CD14-positive monocyte (primary cell): ENCODE measurements at regions not wholly inside any gene's neighbourhood (a gene's known extent, or its start where the extent isn't known, plus 50 kb on each side); places are given as distances from the start of the nearest gene placed in this dataset.
A peak's percentile ranks its signal among the peaks of the same experiment; 100 is the strongest.

Experiments
- DNase-seq, 3 donors: peaks; one replicate each; pipeline ENCODE4 v3.0.0-alpha.2; 2011 to 2022
- H2AFZ ChIP-seq: 2 replicates; pipeline ENCODE4 v1.6.0; 2012; ENCODE audit warnings: mild to moderate bottlenecking, low read depth, low read length, inconsistent platforms; ENCODE audit not compliant: insufficient read depth, poor library complexity, severe bottlenecking
- H3K27ac ChIP-seq, 2 donors: 1 replicate in 1 of 2; 2 replicates in 1 of 2; pipeline ENCODE4 v1.5.1; 2012 to 2013; ENCODE audit warnings: low read length in 2 of 2, control low read depth in 1 of 2, inconsistent platforms in 1 of 2, low read depth in 1 of 2, mild to moderate bottlenecking in 1 of 2
- H3K27me3 ChIP-seq, 2 donors: one replicate each; pipeline versions ENCODE4 v1.6.0 to v1.6.1; 2011 to 2013; ENCODE audit warnings: low read length in 2 of 2; ENCODE audit not compliant: control insufficient read depth in 2 of 2, insufficient read depth in 2 of 2
- H3K36me3 ChIP-seq, 2 donors: replicated peaks in 1 of 2; 1 replicate in 1 of 2; 2 replicates in 1 of 2; pipeline versions ENCODE4 v1.5.1 to v1.6.1; 2012 to 2013; ENCODE audit warnings: low read length in 2 of 2, control low read depth in 1 of 2, inconsistent platforms in 1 of 2, mild to moderate bottlenecking in 1 of 2; ENCODE audit not compliant: insufficient read depth in 2 of 2, control insufficient read depth in 1 of 2
- H3K4me1 ChIP-seq, 2 donors: 1 replicate in 1 of 2; 2 replicates in 1 of 2; pipeline versions ENCODE4 v1.5.1 to v1.6.1; 2012 to 2013; ENCODE audit warnings: low read length in 2 of 2, control low read depth in 1 of 2, inconsistent platforms in 1 of 2, mild to moderate bottlenecking in 1 of 2, moderate library complexity in 1 of 2; ENCODE audit not compliant: insufficient read depth in 2 of 2, control insufficient read depth in 1 of 2
- H3K4me2 ChIP-seq: replicated peaks from 2 replicates; pipeline ENCODE3; 2012; ENCODE audit warnings: low read length, moderate library complexity, mild to moderate bottlenecking; ENCODE audit not compliant: poor library complexity, severe bottlenecking; ENCODE audit errors: extremely low read depth
- H3K4me3 ChIP-seq, 3 experiments: fragments of 200-600 bp in 1 of 3; sonication (generic) in 1 of 3; replicated peaks in 1 of 3; 1 replicate in 2 of 3; 2 replicates in 1 of 3; pipeline ENCODE4 v1.5.1; 2011 to 2013; ENCODE audit warnings: low read length in 3 of 3, mild to moderate bottlenecking in 3 of 3, control low read depth in 2 of 3, low read depth in 2 of 3, inconsistent platforms in 1 of 3, moderate library complexity in 1 of 3
- H3K79me2 ChIP-seq: 2 replicates; pipeline ENCODE4 v1.6.0; 2012; ENCODE audit warnings: mild to moderate bottlenecking, control low read depth, inconsistent platforms, low read length, moderate library complexity; ENCODE audit not compliant: insufficient read depth
- H3K9ac ChIP-seq: 2 replicates; pipeline ENCODE4 v1.6.0; 2017; ENCODE audit warnings: low read length, mild to moderate bottlenecking; ENCODE audit not compliant: insufficient read depth, poor library complexity, severe bottlenecking
- H3K9me3 ChIP-seq, 2 donors: replicated peaks in 1 of 2; 1 replicate in 1 of 2; 2 replicates in 1 of 2; pipeline versions ENCODE4 v1.5.1 to v1.6.1; 2012 to 2013; ENCODE audit warnings: low read length in 2 of 2, control low read depth in 1 of 2; ENCODE audit not compliant: control insufficient read depth in 1 of 2, insufficient read depth in 1 of 2
- H4K20me1 ChIP-seq: 2 replicates; pipeline ENCODE4 v1.6.0; 2012; ENCODE audit warnings: mild to moderate bottlenecking, low read length, control low read depth, moderate library complexity; ENCODE audit not compliant: insufficient read depth
- H3K27ac Mint-ChIP-seq, 7 donors: one replicate each; pipeline ENCODE4 v1.8.0; 2020; ENCODE audit warnings: mild to moderate bottlenecking in 7 of 7, mixed read lengths in 7 of 7, moderate library complexity in 6 of 7, inconsistent platforms in 2 of 7
- H3K27me3 Mint-ChIP-seq, 3 donors: one replicate each; pipeline ENCODE4 v1.8.0; 2021 to 2022; ENCODE audit warnings: low read depth in 3 of 3, mild to moderate bottlenecking in 3 of 3, mixed read lengths in 3 of 3, moderate library complexity in 3 of 3, inconsistent platforms in 1 of 3
- H3K36me3 Mint-ChIP-seq, 2 donors: one replicate each; pipeline ENCODE4 v1.8.0; 2020; ENCODE audit warnings: mixed read lengths in 2 of 2, inconsistent platforms in 1 of 2, mild to moderate bottlenecking in 1 of 2
- H3K4me1 Mint-ChIP-seq: one replicate; pipeline ENCODE4 v1.8.0; 2020; ENCODE audit warnings: mild to moderate bottlenecking, mixed read lengths
- H3K4me3 Mint-ChIP-seq, 2 donors: one replicate each; pipeline ENCODE4 v1.8.0; 2020; ENCODE audit warnings: mild to moderate bottlenecking in 2 of 2, mixed read lengths in 2 of 2, moderate library complexity in 1 of 2
- H3K9me3 Mint-ChIP-seq, 7 donors: one replicate each; pipeline ENCODE4 v1.8.0; 2020 to 2022; ENCODE audit warnings: mixed read lengths in 7 of 7, mild to moderate bottlenecking in 6 of 7, moderate library complexity in 6 of 7, inconsistent platforms in 2 of 7
- WGBS: methylation state at CpG from one replicate; pipeline ENCODE4 v1.1.5; 2013; ENCODE audit warnings: missing lambda C conversion rate; ENCODE audit not compliant: insufficient coverage; 5-methylcytosine and 5-hydroxymethylcytosine counted together
- intact Hi-C, 2 donors: fragments of 100-400 bp; cut with micrococcal nuclease; formaldehyde crosslinking; loops; one replicate each; pipeline versions ENCODE4 v1.15.0 to v1.15.1; 2023
- TF ChIP-seq, protein P1 (sequence below): fragments of 200-600 bp; IDR thresholded peaks from one replicate; pipeline ENCODE4 v1.8.0; 2022; ENCODE audit warnings: antibody characterized with exemption, mild to moderate bottlenecking

DNA sequence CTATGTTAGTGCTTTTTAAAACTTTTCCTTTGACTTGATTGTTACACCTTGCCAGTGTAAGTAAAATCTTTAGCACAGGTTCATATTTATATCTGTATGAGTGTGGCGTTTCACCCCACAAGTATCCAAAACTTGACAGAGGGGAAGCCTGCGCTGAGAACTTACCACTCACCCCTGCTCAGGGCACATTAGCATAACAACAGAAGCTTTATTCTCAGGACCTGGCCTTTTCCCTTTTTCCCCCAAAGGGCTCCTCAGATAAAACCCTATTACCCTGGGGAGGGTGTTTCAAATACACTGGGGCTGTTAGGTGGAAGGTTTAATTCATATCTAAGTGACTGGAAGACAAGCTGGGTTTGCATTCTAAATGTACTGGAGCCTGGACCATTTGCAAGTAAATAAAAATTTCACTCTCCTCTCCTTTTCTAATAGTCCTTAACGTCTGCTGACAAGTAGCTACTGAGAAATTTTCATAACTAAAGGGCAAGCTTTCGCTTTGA is 276.6 kb downstream of the RNF152 start:
- intact Hi-C loops, result no loop called here
- H3K4me1 Mint-ChIP-seq, result no peaks in the 10 kb centered on the region
- H3K9me3 ChIP-seq, result peaks cover 0 to 5% of the 10 kb centered on the region in 2 donors
- H3K9me3 Mint-ChIP-seq, result peaks cover 0 to 10% (median 2%) of the 10 kb centered on the region in 7 donors
- DNase-seq, result no peak
- WGBS, result no CpG with 5 or more reads among the region's 4 CpGs
- H3K4me3 ChIP-seq, result no peak overlapping the region
- H3K36me3 ChIP-seq, result no peaks in the 10 kb centered on the region
- no peaks in the 10 kb centered on the region for H3K36me3 Mint-ChIP-seq
- H2AFZ ChIP-seq, result no peak overlapping the region
- H3K27me3 ChIP-seq, result no peaks in the 10 kb centered on the region
- no peaks in the 10 kb centered on the region for H4K20me1 ChIP-seq
- H3K27ac ChIP-seq, result no peak overlapping the region
- no peak overlapping the region for H3K4me2 ChIP-seq
- TF ChIP-seq, protein P1, sequence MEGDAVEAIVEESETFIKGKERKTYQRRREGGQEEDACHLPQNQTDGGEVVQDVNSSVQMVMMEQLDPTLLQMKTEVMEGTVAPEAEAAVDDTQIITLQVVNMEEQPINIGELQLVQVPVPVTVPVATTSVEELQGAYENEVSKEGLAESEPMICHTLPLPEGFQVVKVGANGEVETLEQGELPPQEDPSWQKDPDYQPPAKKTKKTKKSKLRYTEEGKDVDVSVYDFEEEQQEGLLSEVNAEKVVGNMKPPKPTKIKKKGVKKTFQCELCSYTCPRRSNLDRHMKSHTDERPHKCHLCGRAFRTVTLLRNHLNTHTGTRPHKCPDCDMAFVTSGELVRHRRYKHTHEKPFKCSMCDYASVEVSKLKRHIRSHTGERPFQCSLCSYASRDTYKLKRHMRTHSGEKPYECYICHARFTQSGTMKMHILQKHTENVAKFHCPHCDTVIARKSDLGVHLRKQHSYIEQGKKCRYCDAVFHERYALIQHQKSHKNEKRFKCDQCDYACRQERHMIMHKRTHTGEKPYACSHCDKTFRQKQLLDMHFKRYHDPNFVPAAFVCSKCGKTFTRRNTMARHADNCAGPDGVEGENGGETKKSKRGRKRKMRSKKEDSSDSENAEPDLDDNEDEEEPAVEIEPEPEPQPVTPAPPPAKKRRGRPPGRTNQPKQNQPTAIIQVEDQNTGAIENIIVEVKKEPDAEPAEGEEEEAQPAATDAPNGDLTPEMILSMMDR, result no peak
- H3K4me1 ChIP-seq, result no peaks in the 10 kb centered on the region
- no peak overlapping the region for H3K9ac ChIP-seq
- no peak overlapping the region for H3K4me3 Mint-ChIP-seq
- peaks cover 0 to 3% (median 3%) of the 10 kb centered on the region in 3 donors for H3K27me3 Mint-ChIP-seq
- H3K27ac Mint-ChIP-seq, result no peak overlapping the region
- H3K79me2 ChIP-seq, result no peaks in the 10 kb centered on the region

DNA sequence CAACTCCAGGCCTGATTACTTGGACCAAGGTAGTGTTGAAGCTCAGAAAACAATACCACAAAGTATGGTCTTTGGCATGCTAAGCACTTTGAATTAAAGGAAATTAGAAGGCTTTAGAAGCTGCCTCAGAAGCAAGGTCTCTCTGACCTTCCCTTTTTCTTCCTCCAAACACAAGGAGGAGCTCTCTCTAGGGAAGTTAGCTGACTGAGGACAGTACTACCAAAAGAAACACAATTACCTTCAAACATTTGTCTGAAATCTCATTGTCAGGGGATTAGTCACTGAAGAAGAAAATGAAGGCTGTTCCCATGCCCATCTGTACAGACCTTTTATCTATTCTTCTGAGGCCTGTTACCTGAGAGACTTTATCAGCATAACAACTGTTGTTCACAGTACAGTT is 279.3 kb downstream of the CDH20 start:
- no peak overlapping the region for H2AFZ ChIP-seq
- H3K9ac ChIP-seq, result no peak overlapping the region
- no peaks in the 10 kb centered on the region for H4K20me1 ChIP-seq
- TF ChIP-seq, protein P1, result peak; percentile 28
- no peaks in the 10 kb centered on the region for H3K27me3 ChIP-seq
- no peaks in the 10 kb centered on the region for H3K36me3 ChIP-seq
- H3K4me3 Mint-ChIP-seq, result no peak overlapping the region
- no peak overlapping the region for H3K4me2 ChIP-seq
- no peaks in the 10 kb centered on the region for H3K79me2 ChIP-seq
- H3K27ac ChIP-seq, result no peak overlapping the region
- no peak overlapping the region for H3K27ac Mint-ChIP-seq
- H3K4me1 ChIP-seq, result no peaks in the 10 kb centered on the region
- intact Hi-C loops, result no loop called here
- H3K36me3 Mint-ChIP-seq, result no peaks in the 10 kb centered on the region
- peaks cover 6% of the 10 kb centered on the region for H3K4me1 Mint-ChIP-seq
- no peaks in the 10 kb centered on the region for H3K9me3 ChIP-seq
- peak in 1 of 3 donors; percentile 7 for DNase-seq
- peaks cover 0 to 2% (median under 1%) of the 10 kb centered on the region in 3 donors for H3K27me3 Mint-ChIP-seq
- H3K9me3 Mint-ChIP-seq, result peaks cover 0 to 2% (median 0%) of the 10 kb centered on the region in 7 donors
- no peak overlapping the region for H3K4me3 ChIP-seq
